ENCODE measurements at regions not wholly inside any gene's neighbourhood (a gene's known extent, or its start where the extent isn't known, plus 50 kb on each side); places are given as distances from the start of the nearest gene placed in this dataset.

DNA sequence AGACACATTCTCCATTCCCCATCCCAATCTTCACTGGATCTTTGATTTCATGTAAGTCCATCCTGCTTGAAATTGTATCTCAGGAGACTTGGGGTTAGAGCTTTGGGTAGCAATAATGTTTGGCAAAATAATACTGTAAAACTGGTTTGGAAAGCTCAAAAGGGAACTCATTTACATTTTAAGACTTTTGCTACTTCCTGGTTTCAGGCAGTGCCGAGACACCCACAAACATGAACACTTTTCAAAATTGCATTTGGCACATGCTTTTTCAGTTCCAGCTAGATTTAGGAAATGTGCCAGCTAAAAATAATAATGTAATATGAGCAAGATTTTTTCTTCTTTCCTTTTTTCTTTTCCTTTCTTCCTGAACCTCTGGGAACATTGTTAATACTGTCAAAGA is 145.7 kb upstream of the CBLB start:
- TF ChIP-seq CTCF (conservative IDR thresholded peaks at IDR 0.05; ENCODE audit: low read length) (no peak), EZH2phosphoT487 (IDR thresholded peaks at IDR 0.05; ENCODE audit: borderline replicate concordance) (no peak)
